Caki2 (cell line): ENCODE measurements at regions not wholly inside any gene's neighbourhood (a gene's known extent, or its start where the extent isn't known, plus 50 kb on each side); places are given as distances from the start of the nearest gene placed in this dataset.

Experiments used
- DNase-seq: peaks from one replicate; pipeline ENCODE4 v3.0.0-alpha.2; 2015; ENCODE audit warnings: low read depth
- in situ Hi-C: cut with HindIII; loops from 2 replicates; pipeline ENCODE4 v1.10.0; 2016; ENCODE audit warnings: low sequenced_read_pairs, low pct_unique_long_range_greater_than_20kb, mixed read lengths

DNA sequence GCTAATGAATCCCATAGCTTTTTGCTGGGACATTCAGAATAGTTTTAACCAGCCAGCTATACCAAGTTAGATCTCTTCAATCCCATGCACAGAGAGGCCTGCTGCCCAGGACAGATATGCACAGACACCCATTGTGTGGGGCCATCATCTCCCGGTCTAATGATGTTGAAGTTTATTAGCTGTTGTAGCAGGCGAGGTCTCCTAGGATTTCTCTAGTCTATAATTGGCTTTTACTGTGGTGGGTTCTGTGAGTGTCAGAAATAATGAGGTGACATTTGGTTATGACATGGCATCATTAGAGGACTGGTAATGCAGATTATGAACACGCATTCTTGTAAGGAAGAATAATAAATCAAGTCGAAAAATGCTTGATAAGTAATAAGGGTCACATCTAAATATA lies 81.4 kb upstream of the PLPP4 start:
- in situ Hi-C loops = no loop called here
- DNase-seq = no peak

DNA sequence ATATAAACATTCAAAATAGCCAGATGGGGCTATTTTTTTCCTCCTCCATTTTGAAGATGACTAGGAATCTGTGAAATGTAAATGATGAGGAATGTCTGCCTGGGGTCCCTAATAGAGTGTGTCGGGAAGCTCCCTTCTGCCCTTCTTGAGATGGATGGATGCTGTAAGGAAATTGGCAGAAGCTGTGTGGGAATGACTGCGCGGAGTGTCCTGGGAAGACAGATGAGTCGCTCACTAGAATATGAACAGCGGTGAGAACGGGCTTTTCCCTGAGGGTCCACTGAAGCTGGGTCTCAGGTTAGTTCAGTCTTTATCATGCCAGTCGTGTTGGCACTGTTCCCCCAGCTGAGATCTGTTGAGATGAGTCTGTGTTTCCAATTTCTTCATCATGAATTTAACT lies 75.1 kb upstream of the PLPP4 start:
- DNase-seq = no peak
- in situ Hi-C loops = no loop called here

DNA sequence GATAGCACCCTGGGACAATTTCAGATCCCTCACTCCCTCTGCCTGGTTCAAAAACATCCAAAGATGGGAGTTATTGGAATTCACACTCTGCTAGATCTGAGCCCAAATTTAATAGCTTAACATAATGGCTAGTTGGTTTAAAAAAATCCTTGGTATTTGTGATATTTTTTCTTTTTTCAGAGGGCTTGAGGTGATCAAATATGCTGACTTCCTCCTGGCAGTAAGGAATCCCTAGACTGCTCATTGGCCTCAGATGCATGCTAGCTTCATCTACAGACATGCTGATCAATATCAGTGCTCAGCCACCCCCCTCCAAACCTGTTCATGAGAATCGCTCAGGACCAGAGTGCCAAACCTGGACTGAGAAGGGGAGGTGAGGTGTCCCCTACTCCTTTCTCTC lies 74.7 kb upstream of the PLPP4 start:
- in situ Hi-C loops = no loop called here
- DNase-seq = no peak

DNA sequence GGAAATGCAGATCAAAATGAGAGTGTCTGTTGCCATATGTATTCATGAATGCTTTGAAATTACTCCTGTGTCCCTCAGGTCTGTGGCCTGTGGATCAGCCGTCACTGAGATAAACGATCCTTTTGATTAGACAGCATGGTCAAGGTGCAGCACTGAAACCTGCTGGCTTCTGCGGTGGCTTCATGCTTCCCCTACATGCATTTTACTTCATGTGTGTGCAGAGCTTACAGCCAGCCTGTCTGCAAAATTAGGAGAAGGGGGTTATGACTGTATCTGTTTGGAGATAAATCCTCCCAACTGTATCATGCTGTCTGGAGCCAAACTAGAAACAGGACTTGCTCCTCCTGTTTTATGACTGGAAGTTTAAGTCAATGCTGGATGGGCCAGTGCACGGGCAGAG lies 71.0 kb upstream of the PLPP4 start:
- no peak for DNase-seq
- in situ Hi-C loops = no loop called here

DNA sequence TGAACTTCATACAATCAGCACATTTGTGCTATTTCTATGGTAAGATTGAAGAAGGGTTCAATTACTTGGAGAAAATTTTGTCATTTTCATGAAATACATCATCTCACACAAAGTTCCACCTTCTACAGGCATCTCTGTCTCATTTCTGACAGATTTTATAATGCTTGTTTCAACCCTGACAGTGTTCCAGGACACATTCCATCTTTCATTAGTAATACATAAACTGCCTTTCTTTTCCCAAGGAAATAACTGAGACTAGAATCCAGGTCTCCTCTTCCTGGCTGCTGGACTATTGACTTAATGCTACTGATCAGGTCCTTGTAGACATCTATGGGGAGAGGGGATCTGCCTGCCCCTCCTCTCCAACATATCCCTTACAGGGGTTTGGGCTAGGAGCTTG lies 70.1 kb upstream of the PLPP4 start:
- DNase-seq = no peak
- in situ Hi-C loops = no loop called here

DNA sequence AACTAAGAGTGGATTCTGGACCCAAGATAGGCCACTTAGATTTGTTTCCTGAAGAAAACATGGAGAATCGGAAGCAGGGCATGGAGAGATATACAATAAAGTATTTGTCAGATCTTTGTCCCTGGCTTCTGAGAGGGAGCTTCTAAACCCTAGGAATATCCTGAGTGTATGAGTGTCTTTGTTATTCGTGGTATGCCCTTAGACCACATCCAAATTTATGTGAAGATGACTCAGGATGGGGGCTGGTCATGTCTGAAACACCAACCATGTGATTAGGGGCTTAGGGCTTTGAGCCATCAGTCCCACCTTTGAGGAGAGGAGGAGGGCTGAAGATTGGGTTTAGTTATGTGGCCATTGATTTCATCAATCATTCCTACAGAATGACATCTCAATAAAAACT lies 69.7 kb upstream of the PLPP4 start:
- in situ Hi-C loops = no loop called here
- no peak for DNase-seq

DNA sequence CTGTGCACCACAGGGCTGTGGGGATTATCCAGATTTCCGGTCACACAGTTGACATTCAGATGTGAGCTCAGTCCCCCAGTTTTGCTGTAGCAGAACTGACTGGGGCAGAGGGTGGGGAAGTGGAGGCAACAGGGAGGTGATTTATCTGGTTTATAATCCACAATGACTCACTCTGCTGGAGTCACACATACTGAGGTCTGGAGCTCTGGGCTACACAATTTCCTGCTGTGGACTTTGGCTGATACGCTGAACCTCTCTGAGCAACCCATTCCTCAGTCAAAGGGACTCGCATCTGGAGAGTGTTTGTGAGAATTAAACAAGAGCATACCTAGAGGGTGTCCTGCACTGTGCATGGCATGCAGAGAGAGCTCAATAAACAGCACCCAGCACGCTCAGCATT lies 64.8 kb upstream of the PLPP4 start:
- peak; percentile 21 for DNase-seq
- in situ Hi-C loops = no loop called here

DNA sequence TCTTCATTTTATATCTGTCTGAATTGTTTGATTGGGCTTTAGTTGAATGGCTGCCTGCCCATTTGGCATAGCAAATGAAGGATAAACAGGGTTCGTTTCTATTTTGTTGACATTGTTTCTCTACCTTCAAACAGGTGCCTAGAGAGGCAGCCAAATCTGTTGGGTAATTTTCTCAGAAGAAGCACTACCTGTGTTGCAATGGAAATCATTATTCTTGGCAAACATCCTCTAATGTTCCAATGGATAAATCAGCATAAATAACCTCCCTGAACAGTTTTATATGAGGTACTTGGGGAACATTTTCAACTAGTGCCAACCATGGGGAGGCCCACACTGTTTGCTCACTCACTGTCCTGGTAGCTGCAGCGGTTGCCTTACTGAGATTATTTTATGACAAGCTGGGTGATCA lies 64.4 kb upstream of the PLPP4 start:
- in situ Hi-C loops = no loop called here
- DNase-seq = peak; percentile 75

DNA sequence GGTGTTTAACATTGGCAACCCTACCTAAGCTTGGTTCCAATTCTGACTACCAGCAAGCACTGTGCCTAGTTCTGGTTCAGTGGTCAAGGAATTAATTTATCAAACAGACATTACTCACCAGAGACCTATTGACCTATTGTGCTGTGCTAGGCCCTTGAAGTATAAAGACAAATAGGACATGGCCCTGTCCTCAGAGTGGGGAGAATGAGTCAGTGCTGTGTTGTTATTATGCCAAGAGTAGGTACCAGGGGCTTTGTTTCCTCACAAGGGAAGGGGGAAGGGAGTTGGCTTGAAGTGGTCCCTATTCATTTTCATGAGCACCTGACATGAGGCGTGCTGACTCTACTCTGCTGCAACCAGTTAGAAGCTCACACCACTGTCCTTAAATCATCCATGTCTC lies 62.6 kb upstream of the PLPP4 start:
- DNase-seq = peak; percentile 92
- in situ Hi-C loops = no loop called here

DNA sequence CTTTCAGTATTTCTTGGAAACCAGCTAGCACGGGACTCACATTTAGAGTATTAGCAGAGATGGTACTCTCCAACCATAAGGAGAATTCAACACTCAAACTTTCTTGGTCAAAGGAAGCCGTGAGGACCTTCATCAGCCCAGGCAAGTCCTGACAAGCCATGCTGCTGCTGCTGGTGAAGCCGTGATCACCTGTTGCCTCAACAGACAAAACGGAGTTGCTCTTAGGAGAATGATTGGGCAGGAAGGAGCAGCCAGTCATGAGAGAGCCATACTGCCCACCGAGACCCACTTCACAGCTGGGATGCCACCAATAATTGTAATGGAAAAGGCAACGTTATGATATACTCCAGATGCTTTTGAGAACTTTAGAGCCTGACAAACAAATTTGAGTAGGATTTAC lies 60.8 kb upstream of the PLPP4 start:
- DNase-seq = no peak
- in situ Hi-C loops = no loop called here

DNA sequence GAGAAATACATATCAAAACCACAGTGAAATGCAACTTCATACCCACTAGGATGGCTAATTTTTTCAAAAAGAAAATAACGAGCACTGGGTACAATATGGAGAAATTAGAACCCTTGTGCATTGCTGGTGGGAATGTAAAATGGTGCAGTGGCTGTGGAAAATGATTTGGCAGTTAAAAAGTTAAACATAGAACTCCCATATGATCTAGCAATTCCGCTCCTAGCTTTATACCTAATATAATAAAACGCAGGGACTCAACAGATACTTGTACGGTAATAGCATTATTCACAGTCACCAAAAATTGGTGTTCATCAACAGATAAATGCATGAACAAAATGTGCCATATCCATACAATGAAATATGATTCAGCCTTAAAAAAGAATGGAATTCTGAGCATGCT lies 58.8 kb upstream of the PLPP4 start:
- in situ Hi-C loops = no loop called here
- DNase-seq = peak; percentile 6

DNA sequence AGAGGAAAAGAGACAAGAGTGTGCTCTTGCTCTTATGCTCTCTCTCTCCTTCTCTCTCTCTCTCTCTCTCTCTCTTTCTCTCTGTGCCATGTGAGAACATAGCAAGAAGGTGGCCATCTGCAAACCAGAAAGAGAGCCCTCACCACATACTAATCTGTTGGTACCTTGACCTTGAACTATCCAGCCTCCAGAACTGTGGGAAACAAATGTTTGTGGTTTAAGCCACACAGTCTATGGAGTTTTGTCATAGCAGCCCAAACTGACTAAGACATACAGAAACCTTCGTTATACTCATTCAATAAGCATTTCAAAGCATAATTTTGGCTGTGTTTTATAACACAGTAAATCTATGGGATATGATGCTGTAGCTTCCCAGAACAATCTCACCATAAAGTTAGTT lies 56.4 kb upstream of the PLPP4 start:
- in situ Hi-C loops = no loop called here
- no peak for DNase-seq

DNA sequence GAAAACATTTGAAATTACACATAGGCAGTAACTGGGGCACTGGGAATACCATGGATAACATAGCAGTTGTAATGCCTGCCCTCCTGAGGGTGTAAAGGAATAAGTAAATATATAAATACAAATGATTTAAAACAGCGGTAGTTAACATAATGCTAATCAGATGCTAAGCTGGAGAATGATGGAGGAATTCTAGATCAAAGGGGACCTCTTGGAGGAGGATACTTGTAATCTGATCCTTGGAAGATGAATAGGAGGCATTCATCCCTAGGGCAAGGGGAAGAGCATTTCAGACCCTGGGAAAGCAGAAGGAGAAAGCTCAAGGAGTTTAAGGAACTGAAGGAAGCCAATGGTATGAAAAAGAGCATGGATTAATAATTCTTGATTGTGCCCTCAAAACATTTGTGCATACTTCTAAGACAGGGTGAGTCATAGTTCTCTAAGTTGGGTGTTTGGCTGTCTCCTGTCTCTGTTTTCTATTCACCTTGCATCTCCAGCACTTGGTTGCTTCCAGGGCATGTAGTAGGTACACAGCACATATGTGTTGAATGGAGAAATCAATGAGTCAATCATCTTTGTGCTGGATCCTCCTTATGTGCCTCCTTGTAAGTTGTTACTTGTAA lies 54.8 kb upstream of the PLPP4 start:
- no peak for DNase-seq

DNA sequence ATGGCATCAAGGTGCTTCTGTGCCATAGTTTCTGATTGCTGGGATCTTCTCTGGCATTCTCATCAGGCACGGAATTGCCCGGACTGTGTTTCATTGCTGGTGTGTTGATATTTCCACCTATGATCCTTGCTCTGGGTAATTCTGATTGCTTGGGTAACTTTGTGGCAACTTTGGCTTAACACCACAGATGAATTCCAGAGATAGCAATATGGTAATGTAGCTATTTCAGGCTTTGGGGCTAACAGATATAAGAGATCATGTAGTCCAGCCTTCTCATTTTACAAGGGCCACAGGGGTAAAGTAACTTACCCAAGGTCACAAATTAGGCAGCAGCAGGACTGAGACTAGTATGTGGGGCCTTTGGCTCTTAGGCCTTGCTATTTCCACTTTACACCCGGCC lies 53.9 kb upstream of the PLPP4 start:
- peak; percentile 11 for DNase-seq

More for the DNA sequence above, 54.8 kb upstream of the PLPP4 start:
- in situ Hi-C loops = no loop called here

DNA sequence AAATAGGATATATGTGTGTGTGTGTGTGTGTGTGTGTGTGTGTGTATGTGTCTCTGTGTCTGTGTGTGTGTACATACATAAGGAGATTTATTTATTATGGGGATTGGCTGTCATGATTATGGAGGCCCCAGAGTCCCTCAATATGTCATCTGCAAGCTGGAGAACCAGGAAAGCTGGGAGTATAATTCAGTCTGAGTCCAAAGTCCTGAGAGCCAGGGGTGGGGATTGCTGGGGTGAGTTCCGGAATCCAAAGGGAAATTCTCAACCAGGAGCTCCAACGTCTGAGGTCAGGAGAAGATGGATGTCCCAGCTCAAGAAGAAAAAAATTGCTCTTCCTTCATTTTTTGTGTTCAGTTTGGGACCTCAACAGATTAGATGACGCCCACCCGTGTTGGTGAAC lies 50.7 kb upstream of the PLPP4 start:
- no peak for DNase-seq
- in situ Hi-C loops = no loop called here

More for the DNA sequence above, 53.9 kb upstream of the PLPP4 start:
- in situ Hi-C loops = no loop called here
